IPS-15b (cell line): ENCODE measurements at regions not wholly inside any gene's neighbourhood (a gene's known extent, or its start where the extent isn't known, plus 50 kb on each side); places are given as distances from the start of the nearest gene placed in this dataset.

Source experiments
- H3K27me3 ChIP-seq: one replicate; pipeline ENCODE4 v1.6.1; 2013; ENCODE audit warnings: low read length; ENCODE audit not compliant: control insufficient read depth, insufficient read depth
- H3K36me3 ChIP-seq: one replicate; pipeline ENCODE4 v1.6.1; 2013; ENCODE audit warnings: low read length; ENCODE audit not compliant: control insufficient read depth, insufficient read depth
- H3K4me1 ChIP-seq: one replicate; pipeline ENCODE4 v1.6.1; 2013; ENCODE audit warnings: mild to moderate bottlenecking, low read length; ENCODE audit not compliant: control insufficient read depth, insufficient read depth
- H3K4me3 ChIP-seq: one replicate; pipeline ENCODE4 v1.5.1; 2013; ENCODE audit warnings: low read depth, low read length
- H3K9ac ChIP-seq: one replicate; pipeline ENCODE4 v1.6.1; 2013; ENCODE audit warnings: low read depth, mild to moderate bottlenecking, low read length
- H3K9me3 ChIP-seq: one replicate; pipeline ENCODE4 v1.6.1; 2013; ENCODE audit warnings: mild to moderate bottlenecking, low read length; ENCODE audit not compliant: control insufficient read depth, insufficient read depth

DNA sequence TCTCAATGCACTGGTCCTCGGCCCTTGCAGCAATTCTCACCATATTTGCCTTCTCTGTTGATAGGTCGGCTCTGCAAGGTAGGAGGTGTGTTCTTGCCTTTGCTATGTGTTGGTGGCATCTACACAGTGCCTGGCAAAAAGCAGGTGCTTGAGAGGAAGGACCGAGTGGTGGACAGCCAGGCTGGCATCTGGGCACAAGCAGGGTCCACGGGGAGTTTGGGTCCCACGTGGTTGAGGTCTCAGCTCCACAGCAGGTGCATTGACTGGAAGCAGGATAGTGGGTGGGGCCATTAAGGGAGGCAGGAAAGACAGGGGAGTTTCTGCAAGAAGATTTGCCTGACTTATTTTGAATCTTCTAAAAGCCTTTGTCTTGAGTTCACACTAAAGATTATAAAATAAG is 81.2 kb upstream of the WNT4 start:
- no peaks in the 10 kb centered on the region for H3K27me3 ChIP-seq
- H3K9me3 ChIP-seq: no peaks in the 10 kb centered on the region
- no peaks in the 10 kb centered on the region for H3K36me3 ChIP-seq
- no peaks in the 10 kb centered on the region for H3K4me1 ChIP-seq
- no peak overlapping the region for H3K9ac ChIP-seq
- no peak overlapping the region for H3K4me3 ChIP-seq

DNA sequence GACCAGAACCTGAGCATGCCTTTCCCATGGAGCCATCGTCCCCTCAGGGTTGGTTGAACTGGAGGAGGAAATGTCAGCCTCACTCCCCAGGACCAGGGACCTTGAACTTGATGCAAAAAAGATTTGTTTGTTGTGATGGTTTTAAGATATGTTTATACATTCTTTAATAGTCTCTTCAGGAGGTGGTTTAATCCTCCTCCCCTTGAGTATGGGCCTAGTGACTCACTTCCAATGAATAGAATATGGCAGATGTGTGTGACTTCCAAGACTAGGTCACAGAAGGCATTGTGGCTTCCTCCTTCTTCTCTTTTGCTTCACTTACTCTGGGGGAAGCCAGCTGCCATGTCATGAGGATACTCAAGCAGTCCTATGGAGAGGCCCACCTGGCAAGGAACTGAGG is 81.7 kb upstream of the WNT4 start:
- no peaks in the 10 kb centered on the region for H3K27me3 ChIP-seq
- H3K9me3 ChIP-seq: no peaks in the 10 kb centered on the region
- H3K4me1 ChIP-seq: peaks cover 3% of the 10 kb centered on the region
- no peaks in the 10 kb centered on the region for H3K36me3 ChIP-seq
- H3K4me3 ChIP-seq: no peak overlapping the region
- H3K9ac ChIP-seq: no peak overlapping the region

DNA sequence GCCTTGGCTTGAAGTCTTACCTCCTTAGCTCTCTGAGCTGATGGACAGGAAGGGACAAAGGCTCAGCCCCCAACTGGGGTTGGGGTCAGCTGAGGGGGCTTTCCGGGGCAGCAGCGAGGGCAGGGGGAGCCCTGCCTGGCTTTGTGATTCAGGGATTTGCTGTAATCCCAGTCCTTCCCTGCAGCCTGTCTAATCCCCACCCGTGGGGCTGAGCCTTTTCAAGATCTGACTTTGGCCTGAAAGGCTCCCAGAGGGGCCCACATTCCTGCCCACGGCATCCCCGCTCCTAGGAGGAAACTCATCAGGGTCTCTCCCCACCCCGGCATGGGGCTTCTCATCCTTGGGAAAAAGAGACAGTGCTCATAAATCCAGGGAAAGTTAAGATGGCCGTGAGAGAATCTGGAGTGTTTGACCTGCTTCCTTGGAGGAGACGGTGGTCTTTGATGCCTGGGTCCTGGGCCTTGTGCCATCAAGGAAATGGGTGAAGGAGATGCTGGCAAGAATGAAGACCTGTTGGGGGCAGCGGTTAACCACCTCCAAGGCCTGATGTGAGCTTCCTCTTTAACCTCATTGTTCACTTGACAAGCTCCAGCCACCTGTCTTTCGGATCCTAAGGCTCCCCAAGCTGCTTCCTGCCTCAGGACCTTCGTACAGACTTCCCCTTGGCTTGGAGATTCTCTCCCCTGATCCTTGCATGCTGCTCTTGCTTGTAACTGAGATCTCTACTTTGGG is 83.1 kb upstream of the WNT4 start:
- no peak overlapping the region for H3K9ac ChIP-seq
- no peaks in the 10 kb centered on the region for H3K36me3 ChIP-seq
- H3K9me3 ChIP-seq: no peaks in the 10 kb centered on the region
- no peak overlapping the region for H3K4me3 ChIP-seq
- H3K27me3 ChIP-seq: no peaks in the 10 kb centered on the region
- H3K4me1 ChIP-seq: peaks cover 4% of the 10 kb centered on the region

DNA sequence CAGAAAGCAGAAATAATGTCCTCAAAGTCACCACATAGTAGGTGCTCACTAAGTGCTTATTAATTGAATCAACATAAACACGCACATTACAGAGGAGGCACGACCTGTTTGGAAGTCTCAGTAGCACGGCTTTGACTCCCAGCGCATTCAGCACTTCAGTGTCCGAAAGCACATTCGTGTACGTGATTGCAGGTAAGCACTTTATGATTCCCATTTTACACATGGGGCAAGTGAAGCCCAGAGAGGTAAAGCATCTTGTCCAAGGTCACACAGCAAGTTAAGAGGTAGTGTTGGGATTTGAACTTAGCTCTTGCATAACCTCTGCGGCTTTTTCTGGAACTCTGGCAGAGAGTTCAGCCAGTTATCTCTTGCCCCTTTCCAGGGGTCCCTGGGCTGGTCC is 85.2 kb upstream of the WNT4 start:
- no peak overlapping the region for H3K9ac ChIP-seq
- peaks cover 4% of the 10 kb centered on the region for H3K4me1 ChIP-seq
- H3K9me3 ChIP-seq: no peaks in the 10 kb centered on the region
- no peaks in the 10 kb centered on the region for H3K27me3 ChIP-seq
- no peaks in the 10 kb centered on the region for H3K36me3 ChIP-seq
- H3K4me3 ChIP-seq: no peak overlapping the region

- no peaks in the 10 kb centered on the region for H3K36me3 ChIP-seq
- peaks cover 4% of the 10 kb centered on the region for H3K4me1 ChIP-seq
- no peak overlapping the region for H3K9ac ChIP-seq
- H3K4me3 ChIP-seq: no peak overlapping the region
- H3K9me3 ChIP-seq: no peaks in the 10 kb centered on the region
- H3K27me3 ChIP-seq: no peaks in the 10 kb centered on the region
These were observed 85.6 kb upstream of the WNT4 start for GRCh38 chr1:22228505-22228911.

GRCh38 chr1:22229379-22229778 is 86.5 kb upstream of the WNT4 start:
- H3K36me3 ChIP-seq: no peaks in the 10 kb centered on the region
- H3K27me3 ChIP-seq: no peaks in the 10 kb centered on the region
- no peak overlapping the region for H3K4me3 ChIP-seq
- no peaks in the 10 kb centered on the region for H3K9me3 ChIP-seq
- peaks cover 6% of the 10 kb centered on the region for H3K4me1 ChIP-seq
- H3K9ac ChIP-seq: no peak overlapping the region

DNA sequence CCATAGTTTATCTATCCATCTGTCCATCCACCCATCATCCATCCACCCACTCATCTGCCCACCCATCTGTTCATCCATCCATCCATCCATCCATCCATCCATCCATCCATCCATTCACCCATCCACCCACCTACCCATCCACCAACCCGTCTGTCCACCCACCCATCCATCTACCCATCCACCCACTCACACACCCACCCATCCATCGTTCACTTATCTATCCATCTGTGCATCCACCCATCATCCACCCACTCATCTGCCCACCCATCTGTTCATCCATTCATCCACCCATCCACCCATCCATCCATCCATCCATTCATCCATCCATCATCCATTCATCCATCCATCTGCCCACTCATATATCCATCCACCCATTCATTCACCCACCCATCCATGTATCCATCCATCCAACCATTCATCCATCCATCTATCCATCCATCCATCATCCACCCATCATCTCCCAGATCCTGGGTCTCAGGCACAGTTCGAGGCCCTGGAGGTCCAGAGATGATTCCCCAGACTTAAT is 88.2 kb upstream of the WNT4 start:
- no peaks in the 10 kb centered on the region for H3K27me3 ChIP-seq

GRCh38 chr1:22231995-22232690 is 89.2 kb upstream of the WNT4 start:
- no peaks in the 10 kb centered on the region for H3K36me3 ChIP-seq
- no peaks in the 10 kb centered on the region for H3K27me3 ChIP-seq
- no peak overlapping the region for H3K9ac ChIP-seq
- H3K4me1 ChIP-seq: peaks cover 8% of the 10 kb centered on the region
- no peaks in the 10 kb centered on the region for H3K9me3 ChIP-seq
- H3K4me3 ChIP-seq: no peak overlapping the region

More for the DNA sequence above, 88.2 kb upstream of the WNT4 start:
- H3K9ac ChIP-seq: no peak overlapping the region
- H3K4me3 ChIP-seq: no peak overlapping the region
- H3K9me3 ChIP-seq: no peaks in the 10 kb centered on the region
- no peaks in the 10 kb centered on the region for H3K36me3 ChIP-seq
- peaks cover 8% of the 10 kb centered on the region for H3K4me1 ChIP-seq

DNA sequence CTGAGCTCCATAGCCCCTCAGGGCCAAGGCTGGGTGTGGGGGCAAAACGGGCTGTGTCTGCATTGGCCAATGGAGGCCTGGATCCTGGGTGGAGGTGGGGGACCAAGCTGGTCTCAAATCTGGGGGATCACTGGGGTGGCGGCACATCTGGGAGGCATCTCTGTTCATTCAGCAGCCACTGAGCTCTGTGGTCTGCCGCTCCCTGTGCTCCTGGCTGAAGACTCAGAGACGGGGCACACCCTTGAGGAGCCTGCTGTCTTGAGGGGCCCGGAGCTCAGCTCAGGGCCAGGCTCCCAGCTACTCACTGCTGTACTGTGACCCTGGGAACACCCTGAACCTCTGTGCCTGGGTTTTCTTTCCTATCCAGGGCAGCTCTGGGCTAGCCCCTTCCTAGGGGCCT is 90.3 kb upstream of the WNT4 start:
- no peak overlapping the region for H3K9ac ChIP-seq

GRCh38 chr1:22234476-22235030 is 91.7 kb upstream of the WNT4 start:
- Histone ChIP-seq H3K36me3 (no peaks in the 10 kb centered on the region), H3K4me1 (peaks cover 6% of the 10 kb centered on the region), H3K27me3 (no peaks in the 10 kb centered on the region), H3K4me3 (no peak overlapping the region), H3K9me3 (no peaks in the 10 kb centered on the region), H3K9ac (no peak overlapping the region)

More for the DNA sequence above, 90.3 kb upstream of the WNT4 start:
- Histone ChIP-seq H3K9me3 (no peaks in the 10 kb centered on the region), H3K4me1 (peaks cover 8% of the 10 kb centered on the region), H3K27me3 (no peaks in the 10 kb centered on the region), H3K4me3 (no peak overlapping the region), H3K36me3 (no peaks in the 10 kb centered on the region)

DNA sequence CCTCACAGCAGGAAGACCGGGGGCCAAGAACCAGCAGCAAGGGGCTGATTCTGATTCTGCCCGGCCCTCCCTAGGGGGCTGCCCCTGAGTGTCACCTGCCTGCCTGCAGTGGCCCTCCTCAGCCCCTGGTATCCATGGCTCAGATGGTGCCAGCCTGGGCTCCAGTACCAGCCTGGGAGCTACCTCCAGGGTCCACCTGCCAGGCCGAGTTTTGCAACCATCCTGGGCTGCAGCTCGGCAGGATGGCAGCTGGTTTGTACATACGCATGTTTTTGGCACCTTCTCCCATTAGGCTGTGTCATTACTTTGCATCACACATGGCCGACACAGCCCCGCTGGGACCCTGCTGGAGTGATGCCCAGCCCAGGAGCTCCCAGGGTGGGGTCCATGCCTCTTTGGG is 93.3 kb upstream of the WNT4 start:
- Histone ChIP-seq H3K4me1 (peaks cover 4% of the 10 kb centered on the region), H3K4me3 (no peak overlapping the region), H3K36me3 (no peaks in the 10 kb centered on the region), H3K9me3 (no peaks in the 10 kb centered on the region), H3K9ac (no peak overlapping the region), H3K27me3 (no peaks in the 10 kb centered on the region)

DNA sequence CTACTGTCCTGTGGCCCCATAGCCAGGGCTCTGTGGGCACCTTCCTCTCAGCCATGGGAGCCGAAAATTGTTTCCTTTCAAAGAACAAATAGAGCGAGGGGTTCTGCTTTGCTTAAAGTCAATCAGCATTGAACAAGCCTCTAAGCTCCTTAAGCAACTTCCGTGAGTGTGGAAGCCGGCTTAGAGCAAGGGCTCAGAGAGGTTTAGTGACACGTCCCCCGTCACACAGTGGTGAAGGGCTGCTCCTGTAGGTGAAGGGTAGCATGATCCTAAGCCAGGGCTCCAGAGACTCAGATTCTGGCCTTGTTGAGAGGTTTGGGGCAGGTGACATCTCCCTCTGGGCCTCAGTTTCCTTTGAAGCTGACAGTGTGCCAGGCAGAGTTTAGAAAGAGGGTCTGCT is 94.0 kb upstream of the WNT4 start:
- H3K9me3 ChIP-seq: no peaks in the 10 kb centered on the region
- H3K9ac ChIP-seq: no peak overlapping the region
- no peaks in the 10 kb centered on the region for H3K36me3 ChIP-seq
- H3K4me1 ChIP-seq: peaks cover 4% of the 10 kb centered on the region
- H3K27me3 ChIP-seq: no peaks in the 10 kb centered on the region
- no peak overlapping the region for H3K4me3 ChIP-seq
